K562 (cell line): ENCODE measurements at regions not wholly inside any gene's neighbourhood (a gene's known extent, or its start where the extent isn't known, plus 50 kb on each side); places are given as distances from the start of the nearest gene placed in this dataset.

ENCODE experiments used
- ATAC-seq: fragments of 200-7000 bp; cut with Tn5 transposase; 3 replicates; pipeline ENCODE4 v1.9.1; 2020; ENCODE audit warnings: moderate library complexity
- BruUV-seq: library from RNA; stranded (reverse); fragments of 400-500 nt; replicated peaks from 2 replicates; lab custom pipeline; 2021; lab: Mats Ljungman, UMichigan
- CTCF ChIA-PET: fragments of 300-600 bp; formaldehyde crosslinking; extraction: SDS; loops from one replicate; lab custom pipeline; 2021; ENCODE audit warnings: low intra/inter-chr PET ratio; lab: Yijun Ruan, JAX
- POLR2A ChIA-PET: fragments of 300-600, 350-650 bp; sonication (Branson Sonifier 250); formaldehyde crosslinking; extraction: SDS; loops from one replicate; lab custom pipeline; 2021; ENCODE audit warnings: antibody characterized with exemption, inconsistent platforms; lab: Yijun Ruan, JAX
- DNase-seq, 4 experiments: peaks; one replicate each; pipeline versions ENCODE4 v3.0.0 to v3.0.0-alpha.2; 2011 to 2018; ENCODE audit warnings: low spot score in 3 of 4, mixed read lengths in 3 of 4; ENCODE audit errors: extremely low read depth in 1 of 4
- FAIRE-seq: peaks from 2 replicates; lab custom pipeline; 2011; peaks lifted over from hg19 to GRCh38; lab: Jason Lieb, UNC
- H2AFZ ChIP-seq: 2 replicates; pipeline ENCODE4 v1.6.0; 2011; ENCODE audit warnings: low read depth, low read length, control low read depth, inconsistent platforms
- H3K27ac ChIP-seq: fragments of 200-600 bp; 3 replicates; pipeline ENCODE4 v1.8.0; 2011; ENCODE audit warnings: low read depth, mild to moderate bottlenecking, control low read depth, inconsistent platforms, low read length, moderate library complexity, mixed read lengths; ENCODE audit errors: extremely low read depth
- H3K27me3 ChIP-seq, 2 experiments: fragments of 300-600 bp in 1 of 2; 2 replicates in 1 of 2; 3 replicates in 1 of 2; pipeline versions ENCODE4 v1.6.0 to v1.8.0; 2011; ENCODE audit warnings: inconsistent platforms in 2 of 2, low read length in 2 of 2, mild to moderate bottlenecking in 1 of 2, mixed read lengths in 1 of 2, moderate library complexity in 1 of 2; ENCODE audit not compliant: control insufficient read depth in 2 of 2, insufficient read depth in 2 of 2
- H3K36me3 ChIP-seq: fragments of 300-600 bp; 3 replicates; pipeline ENCODE4 v1.8.0; 2011; ENCODE audit warnings: mild to moderate bottlenecking, low read length, inconsistent platforms; ENCODE audit not compliant: control insufficient read depth, insufficient read depth
- H3K4me1 ChIP-seq, 2 experiments: fragments of 200-600 bp in 1 of 2; replicated peaks in 1 of 2; 2 replicates in 1 of 2; 3 replicates in 1 of 2; pipeline versions ENCODE4 v1.5.1 to v1.8.0; 2011; ENCODE audit warnings: inconsistent platforms in 2 of 2, low read length in 2 of 2, mild to moderate bottlenecking in 1 of 2, mixed read lengths in 1 of 2, moderate library complexity in 1 of 2; ENCODE audit not compliant: control insufficient read depth in 2 of 2, insufficient read depth in 2 of 2
- H3K4me2 ChIP-seq: 2 replicates; pipeline ENCODE4 v1.6.1; 2011; ENCODE audit warnings: low read length, control low read depth, inconsistent platforms, mixed read lengths; ENCODE audit not compliant: insufficient read depth
- H3K4me3 ChIP-seq: fragments of 200-600 bp; sonication (generic), shearing (Covaris generic); 2 replicates; pipeline ENCODE4 v1.5.1; 2016; ENCODE audit warnings: control low read depth, inconsistent platforms
- H3K79me2 ChIP-seq: fragments of 200-600 bp; 3 replicates; pipeline ENCODE4 v1.8.0; 2011; ENCODE audit warnings: low read length, inconsistent platforms; ENCODE audit not compliant: control insufficient read depth, insufficient read depth
- H3K9ac ChIP-seq, 2 experiments: 2 replicates each; pipeline versions ENCODE4 v1.6.0 to v1.6.1; 2011; ENCODE audit warnings: low read depth in 2 of 2, low read length in 2 of 2, control low read depth in 1 of 2, inconsistent platforms in 1 of 2, mild to moderate bottlenecking in 1 of 2, mixed read lengths in 1 of 2; ENCODE audit not compliant: insufficient read depth in 1 of 2
- H3K9me1 ChIP-seq: one replicate; pipeline ENCODE4 v1.6.0; 2011; ENCODE audit warnings: inconsistent platforms, mild to moderate bottlenecking, low read length, moderate library complexity; ENCODE audit not compliant: control insufficient read depth, insufficient read depth
- H3K9me3 ChIP-seq: replicated peaks from 2 replicates; pipeline ENCODE4 v1.5.1; 2011; ENCODE audit warnings: low read depth, low read length, inconsistent platforms; ENCODE audit not compliant: control insufficient read depth, insufficient read depth
- H4K20me1 ChIP-seq: replicated peaks from 2 replicates; pipeline ENCODE4 v1.6.1; 2011; ENCODE audit warnings: low read length, inconsistent platforms, mixed read lengths; ENCODE audit not compliant: control insufficient read depth, insufficient read depth
- CHD2 ChIP-seq: IDR thresholded peaks from 2 replicates; pipeline ENCODE4 v1.6.1; 2011; ENCODE audit warnings: low read depth, low read length
- PTTG1 ChIP-seq: fragments of 450-650 bp; IDR thresholded peaks from 2 replicates; pipeline ENCODE4 v1.6.1; 2016; ENCODE audit warnings: low read depth, mild to moderate bottlenecking, missing genetic modification characterization, missing compliant biosample characterization
- ZNF23 ChIP-seq: fragments of 250-450 bp; sonication (Bioruptor Pico); IDR thresholded peaks from 2 replicates; pipeline ENCODE4 v1.4.0; 2020; ENCODE audit warnings: mild to moderate bottlenecking
- WGBS: fragments of 100-300 bp; shearing (Covaris generic); methylation state at CpG from one replicate; pipeline ENCODE4 v1.1.6; 2016; ENCODE audit warnings: low coverage, mixed read lengths; ENCODE audit not compliant: insufficient coverage; ENCODE audit errors: missing lambda C conversion rate; 5-methylcytosine and 5-hydroxymethylcytosine counted together
- in situ Hi-C: fragments of 300-500 bp; cut with MboI; formaldehyde crosslinking; loops from 4 replicates; pipeline ENCODE4 v1.15.0; 2018; ENCODE audit warnings: inconsistent platforms, mixed read lengths
- intact Hi-C: fragments of 100-400 bp; cut with micrococcal nuclease; formaldehyde crosslinking; loops from 2 replicates; pipeline ENCODE4 v1.14.2; 2022
- TF ChIP-seq, protein P1 (sequence below): sonication (generic); formaldehyde crosslinking; IDR thresholded peaks from 2 replicates; pipeline ENCODE4 v1.8.1; 2023; ENCODE audit warnings: mild to moderate bottlenecking, missing genetic modification reagents
- TF ChIP-seq, protein P2 (sequence below): sonication (generic); formaldehyde crosslinking; IDR thresholded peaks from 2 replicates; pipeline ENCODE4 v1.4.0; 2020; ENCODE audit warnings: mild to moderate bottlenecking, missing genetic modification reagents
- TF ChIP-seq, protein P3 (sequence below): sonication (generic); formaldehyde crosslinking; IDR thresholded peaks from 2 replicates; pipeline ENCODE4 v1.8.1; 2023; ENCODE audit warnings: mild to moderate bottlenecking, missing genetic modification reagents
- TF ChIP-seq, protein P4 (sequence below), 2 experiments: fragments of 450-650 bp in 1 of 2; sonication (generic) in 1 of 2; formaldehyde crosslinking in 1 of 2; IDR thresholded peaks; 2 replicates each; pipeline versions ENCODE4 v1.7.1 to v1.9.0; 2016 to 2022; ENCODE audit warnings: inconsistent platforms in 1 of 2, mild to moderate bottlenecking in 1 of 2, missing genetic modification reagents in 1 of 2

DNA sequence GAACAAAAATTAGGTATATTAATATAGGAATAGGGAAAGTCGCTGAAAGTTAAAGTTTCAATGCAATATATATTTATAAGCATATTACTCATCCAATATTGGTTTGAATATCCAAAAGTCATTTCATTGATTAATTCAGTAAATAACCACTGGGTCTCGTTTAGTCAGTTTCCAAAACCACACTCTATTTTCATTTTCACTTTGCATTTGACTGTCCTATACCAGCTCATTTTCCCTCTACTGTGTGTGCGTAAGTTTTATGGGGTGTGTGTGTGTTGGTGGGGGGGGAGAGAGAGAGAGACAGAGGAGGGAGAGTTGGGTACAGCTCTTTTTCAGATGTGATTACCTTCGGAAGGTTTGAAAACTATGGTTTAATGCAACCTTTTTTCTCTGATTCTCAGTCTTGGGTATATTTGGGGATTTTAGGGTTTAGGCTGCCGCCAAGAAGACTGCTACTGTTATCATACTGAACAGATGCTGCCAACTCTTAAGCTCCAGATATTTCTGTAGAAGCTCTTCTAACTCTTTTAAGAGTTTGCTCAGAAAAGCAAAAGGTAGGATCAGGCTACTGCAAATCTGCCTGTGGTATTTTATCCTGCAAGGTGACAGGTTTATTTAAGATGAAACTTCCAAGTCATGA, 1427.4 kb downstream of the PCDH7 start:
- WGBS, result 53% methylated on average over 5 of the region's 5 CpGs
- BruUV-seq, result no TSS peak
- no peak for TF ChIP-seq CHD2
- TF ChIP-seq, protein P1, sequence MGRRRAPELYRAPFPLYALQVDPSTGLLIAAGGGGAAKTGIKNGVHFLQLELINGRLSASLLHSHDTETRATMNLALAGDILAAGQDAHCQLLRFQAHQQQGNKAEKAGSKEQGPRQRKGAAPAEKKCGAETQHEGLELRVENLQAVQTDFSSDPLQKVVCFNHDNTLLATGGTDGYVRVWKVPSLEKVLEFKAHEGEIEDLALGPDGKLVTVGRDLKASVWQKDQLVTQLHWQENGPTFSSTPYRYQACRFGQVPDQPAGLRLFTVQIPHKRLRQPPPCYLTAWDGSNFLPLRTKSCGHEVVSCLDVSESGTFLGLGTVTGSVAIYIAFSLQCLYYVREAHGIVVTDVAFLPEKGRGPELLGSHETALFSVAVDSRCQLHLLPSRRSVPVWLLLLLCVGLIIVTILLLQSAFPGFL (CRISPR knock-in tag), result no peak
- TF ChIP-seq, protein P2, sequence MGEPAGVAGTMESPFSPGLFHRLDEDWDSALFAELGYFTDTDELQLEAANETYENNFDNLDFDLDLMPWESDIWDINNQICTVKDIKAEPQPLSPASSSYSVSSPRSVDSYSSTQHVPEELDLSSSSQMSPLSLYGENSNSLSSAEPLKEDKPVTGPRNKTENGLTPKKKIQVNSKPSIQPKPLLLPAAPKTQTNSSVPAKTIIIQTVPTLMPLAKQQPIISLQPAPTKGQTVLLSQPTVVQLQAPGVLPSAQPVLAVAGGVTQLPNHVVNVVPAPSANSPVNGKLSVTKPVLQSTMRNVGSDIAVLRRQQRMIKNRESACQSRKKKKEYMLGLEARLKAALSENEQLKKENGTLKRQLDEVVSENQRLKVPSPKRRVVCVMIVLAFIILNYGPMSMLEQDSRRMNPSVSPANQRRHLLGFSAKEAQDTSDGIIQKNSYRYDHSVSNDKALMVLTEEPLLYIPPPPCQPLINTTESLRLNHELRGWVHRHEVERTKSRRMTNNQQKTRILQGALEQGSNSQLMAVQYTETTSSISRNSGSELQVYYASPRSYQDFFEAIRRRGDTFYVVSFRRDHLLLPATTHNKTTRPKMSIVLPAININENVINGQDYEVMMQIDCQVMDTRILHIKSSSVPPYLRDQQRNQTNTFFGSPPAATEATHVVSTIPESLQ (CRISPR knock-in tag), result no peak
- TF ChIP-seq ZNF23 (CRISPR knock-in tag), result no peak
- TF ChIP-seq PTTG1 (tag), result no peak
- TF ChIP-seq, protein P3, sequence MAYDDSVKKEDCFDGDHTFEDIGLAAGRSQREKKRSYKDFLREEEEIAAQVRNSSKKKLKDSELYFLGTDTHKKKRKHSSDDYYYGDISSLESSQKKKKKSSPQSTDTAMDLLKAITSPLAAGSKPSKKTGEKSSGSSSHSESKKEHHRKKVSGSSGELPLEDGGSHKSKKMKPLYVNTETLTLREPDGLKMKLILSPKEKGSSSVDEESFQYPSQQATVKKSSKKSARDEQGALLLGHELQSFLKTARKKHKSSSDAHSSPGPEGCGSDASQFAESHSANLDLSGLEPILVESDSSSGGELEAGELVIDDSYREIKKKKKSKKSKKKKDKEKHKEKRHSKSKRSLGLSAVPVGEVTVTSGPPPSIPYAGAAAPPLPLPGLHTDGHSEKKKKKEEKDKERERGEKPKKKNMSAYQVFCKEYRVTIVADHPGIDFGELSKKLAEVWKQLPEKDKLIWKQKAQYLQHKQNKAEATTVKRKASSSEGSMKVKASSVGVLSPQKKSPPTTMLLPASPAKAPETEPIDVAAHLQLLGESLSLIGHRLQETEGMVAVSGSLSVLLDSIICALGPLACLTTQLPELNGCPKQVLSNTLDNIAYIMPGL (CRISPR knock-in tag), result no peak
- TF ChIP-seq, protein P4, sequence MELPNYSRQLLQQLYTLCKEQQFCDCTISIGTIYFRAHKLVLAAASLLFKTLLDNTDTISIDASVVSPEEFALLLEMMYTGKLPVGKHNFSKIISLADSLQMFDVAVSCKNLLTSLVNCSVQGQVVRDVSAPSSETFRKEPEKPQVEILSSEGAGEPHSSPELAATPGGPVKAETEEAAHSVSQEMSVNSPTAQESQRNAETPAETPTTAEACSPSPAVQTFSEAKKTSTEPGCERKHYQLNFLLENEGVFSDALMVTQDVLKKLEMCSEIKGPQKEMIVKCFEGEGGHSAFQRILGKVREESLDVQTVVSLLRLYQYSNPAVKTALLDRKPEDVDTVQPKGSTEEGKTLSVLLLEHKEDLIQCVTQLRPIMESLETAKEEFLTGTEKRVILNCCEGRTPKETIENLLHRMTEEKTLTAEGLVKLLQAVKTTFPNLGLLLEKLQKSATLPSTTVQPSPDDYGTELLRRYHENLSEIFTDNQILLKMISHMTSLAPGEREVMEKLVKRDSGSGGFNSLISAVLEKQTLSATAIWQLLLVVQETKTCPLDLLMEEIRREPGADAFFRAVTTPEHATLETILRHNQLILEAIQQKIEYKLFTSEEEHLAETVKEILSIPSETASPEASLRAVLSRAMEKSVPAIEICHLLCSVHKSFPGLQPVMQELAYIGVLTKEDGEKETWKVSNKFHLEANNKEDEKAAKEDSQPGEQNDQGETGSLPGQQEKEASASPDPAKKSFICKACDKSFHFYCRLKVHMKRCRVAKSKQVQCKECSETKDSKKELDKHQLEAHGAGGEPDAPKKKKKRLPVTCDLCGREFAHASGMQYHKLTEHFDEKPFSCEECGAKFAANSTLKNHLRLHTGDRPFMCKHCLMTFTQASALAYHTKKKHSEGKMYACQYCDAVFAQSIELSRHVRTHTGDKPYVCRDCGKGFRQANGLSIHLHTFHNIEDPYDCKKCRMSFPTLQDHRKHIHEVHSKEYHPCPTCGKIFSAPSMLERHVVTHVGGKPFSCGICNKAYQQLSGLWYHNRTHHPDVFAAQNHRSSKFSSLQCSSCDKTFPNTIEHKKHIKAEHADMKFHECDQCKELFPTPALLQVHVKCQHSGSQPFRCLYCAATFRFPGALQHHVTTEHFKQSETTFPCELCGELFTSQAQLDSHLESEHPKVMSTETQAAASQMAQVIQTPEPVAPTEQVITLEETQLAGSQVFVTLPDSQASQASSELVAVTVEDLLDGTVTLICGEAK (IDR thresholded peaks at IDR 0.05), result no peak
- TF ChIP-seq, protein P4 (CRISPR knock-in tag; IDR thresholded peaks at IDR 0.05), result no peak

More for the DNA sequence above, 1427.4 kb downstream of the PCDH7 start:
- CTCF ChIA-PET, result no interaction called here
- no peaks in the 10 kb centered on the region for H3K9me3 ChIP-seq
- no peak overlapping the region for H2AFZ ChIP-seq
- intact Hi-C loops, result no loop called here
- H4K20me1 ChIP-seq, result no peaks in the 10 kb centered on the region
- ATAC-seq (no peak), DNase-seq (no peak), FAIRE-seq (no peak)
- H3K4me1 ChIP-seq, result no peaks in the 10 kb centered on the region; a peak in 1 of 5 replicates
- no peaks in the 10 kb centered on the region for H3K36me3 ChIP-seq
- H3K27ac ChIP-seq, result no peak overlapping the region
- no peaks in the 10 kb centered on the region for H3K79me2 ChIP-seq
- in situ Hi-C loops, result no loop called here
- no peak overlapping the region for H3K4me3 ChIP-seq
- H3K27me3 ChIP-seq, result no peaks in the 10 kb centered on the region
- no peaks in the 10 kb centered on the region for H3K9me1 ChIP-seq
- POLR2A ChIA-PET, result interaction anchor here (1.1 kb wide), 1 partner anchor 12 kb away, joined by 3 read pairs; no protein-coding TSS in a partner anchor
- no peak overlapping the region for H3K9ac ChIP-seq
- no peak overlapping the region for H3K4me2 ChIP-seq
